ENCODE measurements at regions not wholly inside any gene's neighbourhood (a gene's known extent, or its start where the extent isn't known, plus 50 kb on each side); places are given as distances from the start of the nearest gene placed in this dataset.

GRCh38 chr17:74137416-74137815, 66.1 kb upstream of the RPL38 start:
- Histone ChIP-seq H3F3A (ENCODE audit: insufficient read depth, low read length, poor library complexity, severe bottlenecking) (no peaks in the 10 kb centered on the region), H3K9me3 (ENCODE audit: low read length) (peaks cover 7% of the 10 kb centered on the region), H4K20me1 (ENCODE audit: insufficient read depth) (no peaks in the 10 kb centered on the region), H3K27me3 (ENCODE audit: insufficient read depth, low read depth, low read length) (no peaks in the 10 kb centered on the region), H3K79me2 (replicated peaks; ENCODE audit: insufficient read depth, low read length) (no peaks in the 10 kb centered on the region), H2AFZ (ENCODE audit: low read depth, low read length) (no peak overlapping the region), H3K9ac (ENCODE audit: low read length) (no peak overlapping the region), H3K4me3 (ENCODE audit: low read length) (no peak overlapping the region), H3K9me2 (ENCODE audit: insufficient read depth, low read length) (no peaks in the 10 kb centered on the region), H3K27ac (ENCODE audit: low read length) (no peak overlapping the region), H3K36me3 (ENCODE audit: insufficient read depth, low read length) (no peaks in the 10 kb centered on the region), H3K4me2 (ENCODE audit: low read length) (no peak overlapping the region)
- TF ChIP-seq SMC3 (conservative IDR thresholded peaks at IDR 0.05; ENCODE audit: poor library complexity) = no peak
- TF ChIP-seq POLR2AphosphoS5 (IDR thresholded peaks at IDR 0.05) = no peak
- TF ChIP-seq EZH2 (IDR thresholded peaks at IDR 0.05; ENCODE audit: borderline replicate concordance, insufficient read depth, low read length, poor library complexity, severe bottlenecking) = no peak
- TF ChIP-seq TAF1 (IDR thresholded peaks at IDR 0.05; ENCODE audit: low read depth) = no peak
- no peak for TF ChIP-seq RAD21 (conservative IDR thresholded peaks at IDR 0.05)
- no peak for TF ChIP-seq EP300 (conservative IDR thresholded peaks at IDR 0.05; ENCODE audit: poor library complexity, severe bottlenecking)
- no peak for TF ChIP-seq MXI1 (conservative IDR thresholded peaks at IDR 0.05; ENCODE audit: poor library complexity, severe bottlenecking)
- TF ChIP-seq REST (IDR thresholded peaks at IDR 0.05; ENCODE audit: borderline replicate concordance) = no peak
- no peak for TF ChIP-seq CTCF (IDR thresholded peaks at IDR 0.05; ENCODE audit: poor library complexity, severe bottlenecking)

GRCh38 chr17:74139120-74139519, 64.4 kb upstream of the RPL38 start:
- Histone ChIP-seq H3K79me2 (replicated peaks; ENCODE audit: insufficient read depth, low read length) (no peaks in the 10 kb centered on the region), H3K9ac (ENCODE audit: low read length) (no peak overlapping the region), H3K27ac (ENCODE audit: low read length) (no peak overlapping the region), H3K9me2 (ENCODE audit: insufficient read depth, low read length) (no peaks in the 10 kb centered on the region), H3K4me3 (ENCODE audit: low read length) (no peak overlapping the region), H3K9me3 (ENCODE audit: low read length) (peaks cover 15% of the 10 kb centered on the region), H3K36me3 (ENCODE audit: insufficient read depth, low read length) (no peaks in the 10 kb centered on the region), H3F3A (ENCODE audit: insufficient read depth, low read length, poor library complexity, severe bottlenecking) (no peaks in the 10 kb centered on the region), H4K20me1 (ENCODE audit: insufficient read depth) (no peaks in the 10 kb centered on the region), H3K4me2 (ENCODE audit: low read length) (no peak overlapping the region), H3K27me3 (ENCODE audit: insufficient read depth, low read depth, low read length) (no peaks in the 10 kb centered on the region), H2AFZ (ENCODE audit: low read depth, low read length) (no peak overlapping the region)
- TF ChIP-seq RAD21 (conservative IDR thresholded peaks at IDR 0.05) = no peak
- no peak for TF ChIP-seq MXI1 (conservative IDR thresholded peaks at IDR 0.05; ENCODE audit: poor library complexity, severe bottlenecking)
- no peak for TF ChIP-seq REST (IDR thresholded peaks at IDR 0.05; ENCODE audit: borderline replicate concordance)
- TF ChIP-seq POLR2AphosphoS5 (IDR thresholded peaks at IDR 0.05) = no peak

Data from neural cell (in vitro differentiated cells).